Glomerular visceral epithelial cell (primary cell): ENCODE measurements at regions not wholly inside any gene's neighbourhood (a gene's known extent, or its start where the extent isn't known, plus 50 kb on each side); places are given as distances from the start of the nearest gene placed in this dataset.
A peak's percentile ranks its signal among the peaks of the same experiment; 100 is the strongest.
"Not testable (repeated sequence)": the region's sequence is repeated elsewhere in the genome, so short reads cannot be mapped to it uniquely, and the experiment has no call there.

Source experiments
- DNase-seq: peaks from one replicate; pipeline ENCODE4 v3.0.0-alpha.2; 2016; ENCODE audit errors: extremely low spot score

- peak; percentile 38 for DNase-seq
Observed at GRCh38 chr1:82377201-82377884, 576.6 kb downstream of the ADGRL2 start.

GRCh38 chr1:82373710-82374109 lies 573.0 kb downstream of the ADGRL2 start:
- no peak for DNase-seq

GRCh38 chr1:82371844-82372498 lies 571.2 kb downstream of the ADGRL2 start:
- DNase-seq: no peak

GRCh38 chr1:82367456-82367855 lies 566.7 kb downstream of the ADGRL2 start:
- no peak for DNase-seq

GRCh38 chr1:82366689-82367088 lies 566.0 kb downstream of the ADGRL2 start:
- DNase-seq: no peak

- DNase-seq: peak; percentile 37
Observed at GRCh38 chr1:82359541-82359940, 558.8 kb downstream of the ADGRL2 start.

- DNase-seq: not testable (repeated sequence)
Observed at GRCh38 chr1:82358706-82359105, 558.0 kb downstream of the ADGRL2 start.

GRCh38 chr1:82354546-82354945 lies 553.8 kb downstream of the ADGRL2 start:
- not testable (repeated sequence) for DNase-seq

GRCh38 chr1:82348487-82348886 lies 547.8 kb downstream of the ADGRL2 start:
- no peak for DNase-seq

- no peak for DNase-seq
Observed at GRCh38 chr1:82346141-82346540, 545.4 kb downstream of the ADGRL2 start.

GRCh38 chr1:82343381-82343780 lies 542.6 kb downstream of the ADGRL2 start:
- no peak for DNase-seq

GRCh38 chr1:82337635-82338034 lies 536.9 kb downstream of the ADGRL2 start:
- no peak for DNase-seq

GRCh38 chr1:82330330-82330729 lies 529.6 kb downstream of the ADGRL2 start:
- DNase-seq: no peak

GRCh38 chr1:82329226-82329625 lies 528.5 kb downstream of the ADGRL2 start:
- DNase-seq: no peak

GRCh38 chr1:82323144-82323841 lies 522.6 kb downstream of the ADGRL2 start:
- DNase-seq: no peak

- no peak for DNase-seq
Observed at GRCh38 chr1:82321794-82322193, 521.1 kb downstream of the ADGRL2 start.

- no peak for DNase-seq
Observed at GRCh38 chr1:82319546-82319945, 518.8 kb downstream of the ADGRL2 start.

- no peak for DNase-seq
Observed at GRCh38 chr1:82318921-82319320, 518.2 kb downstream of the ADGRL2 start.

GRCh38 chr1:82318265-82318664 lies 517.5 kb downstream of the ADGRL2 start:
- DNase-seq: no peak

GRCh38 chr1:82317671-82318070 lies 516.9 kb downstream of the ADGRL2 start:
- peak; percentile 12 for DNase-seq

- no peak for DNase-seq
Observed at GRCh38 chr1:82299656-82300055, 498.9 kb downstream of the ADGRL2 start.

- DNase-seq: no peak
Observed at GRCh38 chr1:82299056-82299455, 498.3 kb downstream of the ADGRL2 start.
